GM21825 (cell line): ENCODE measurements at regions not wholly inside any gene's neighbourhood (a gene's known extent, or its start where the extent isn't known, plus 50 kb on each side); places are given as distances from the start of the nearest gene placed in this dataset.
"Not testable (repeated sequence)": the region's sequence is repeated elsewhere in the genome, so short reads cannot be mapped to it uniquely, and the experiment has no call there.

ENCODE experiments used
- ATAC-seq: cut with Tn5 transposase; IDR thresholded peaks from one replicate; pipeline ENCODE4 v1.9.1; 2021; ENCODE audit warnings: mild to moderate bottlenecking, moderate library complexity; ENCODE audit not compliant: unreplicated experiment

GRCh38 chr10:44564361-44564760 is 179.5 kb upstream of the CXCL12 start:
- ATAC-seq = no peak

- ATAC-seq = no peak
These were observed 179.9 kb upstream of the CXCL12 start for GRCh38 chr10:44564790-44565189.

DNA sequence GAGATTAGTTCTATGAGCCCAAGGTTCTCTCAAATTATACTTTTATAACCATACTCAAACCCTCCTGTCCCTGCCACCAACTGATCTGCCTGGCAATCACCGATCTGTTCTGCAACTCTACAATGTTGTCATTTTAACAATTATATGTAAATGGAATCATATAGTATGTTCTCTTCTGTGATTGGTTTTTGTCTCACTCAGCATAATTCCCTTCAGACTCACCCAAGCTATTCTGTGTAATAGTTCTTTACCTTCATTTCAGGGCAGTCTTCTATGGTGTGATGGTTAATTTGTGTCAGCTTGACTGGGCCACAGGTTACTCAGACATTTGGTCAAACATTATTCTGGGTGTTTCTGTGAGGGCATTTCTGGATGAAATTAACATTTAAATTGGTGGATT is 181.9 kb upstream of the CXCL12 start:
- no peak for ATAC-seq

- ATAC-seq = no peak
These were observed 182.6 kb upstream of the CXCL12 start for GRCh38 chr10:44567471-44567870.

DNA sequence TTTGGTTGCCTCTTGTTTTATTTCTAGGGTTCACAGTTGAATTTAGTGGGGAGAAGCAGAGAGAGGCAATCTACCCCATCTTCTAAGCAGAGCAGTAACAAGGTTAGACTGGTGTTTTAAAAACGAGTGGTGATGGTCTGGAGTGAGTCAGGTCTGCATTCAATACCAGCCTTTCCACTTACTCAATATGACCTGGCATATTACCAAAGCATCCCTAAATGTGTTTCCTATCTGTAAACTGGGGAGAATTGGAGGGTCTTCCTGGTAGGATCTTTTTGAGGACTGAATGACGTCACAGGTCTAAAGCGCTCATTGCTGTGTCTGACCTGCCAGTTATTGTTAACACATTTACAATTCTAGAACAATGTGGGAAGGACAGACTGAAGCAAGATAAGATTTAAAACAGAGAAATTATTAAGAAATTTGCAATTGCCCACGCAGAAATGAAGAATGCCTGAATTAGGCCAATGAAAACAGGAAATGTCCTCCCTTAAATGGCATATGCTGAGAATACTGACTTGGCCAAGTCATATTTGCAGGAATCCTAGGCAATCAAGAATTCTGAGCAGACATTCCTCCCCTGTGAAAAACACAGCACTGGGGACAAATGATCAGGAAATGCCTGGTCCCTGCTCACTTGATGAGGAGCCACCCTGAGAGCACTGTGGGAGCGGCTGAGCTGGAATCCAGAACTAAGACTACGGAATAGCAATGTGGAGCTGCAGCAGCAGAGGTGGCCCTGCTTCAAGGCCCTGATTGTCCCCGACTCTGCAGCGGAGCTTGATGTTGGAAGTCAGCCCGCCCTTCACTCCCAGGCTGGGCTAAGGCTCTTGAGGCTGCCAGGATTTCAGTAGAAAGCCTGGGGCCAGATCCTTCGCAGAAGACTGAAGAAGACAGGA is 184.5 kb upstream of the CXCL12 start:
- no peak for ATAC-seq

GRCh38 chr10:44571701-44572100 is 186.8 kb upstream of the CXCL12 start:
- ATAC-seq = no peak

- no peak for ATAC-seq
These were observed 187.2 kb upstream of the CXCL12 start for GRCh38 chr10:44572146-44572545.

DNA sequence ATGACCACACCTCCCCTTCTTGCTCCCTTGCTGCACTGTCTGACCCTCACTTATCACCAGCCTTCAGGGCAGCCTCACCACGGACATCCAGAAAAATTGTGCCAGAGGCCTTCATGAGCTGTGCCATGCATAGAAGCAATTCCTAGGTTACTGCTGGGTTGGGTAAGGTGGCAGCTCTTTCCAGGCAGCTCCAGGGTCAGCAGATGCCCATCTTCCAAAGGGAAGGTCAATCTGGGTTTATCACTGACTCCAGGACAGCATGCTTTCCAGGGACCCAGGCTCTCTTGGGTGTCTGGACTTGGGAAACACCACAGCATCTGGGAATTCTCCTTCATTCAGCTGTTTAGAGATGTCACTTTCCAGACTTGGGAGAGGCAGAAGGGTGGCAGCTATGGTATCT is 188.9 kb upstream of the CXCL12 start:
- no peak for ATAC-seq

DNA sequence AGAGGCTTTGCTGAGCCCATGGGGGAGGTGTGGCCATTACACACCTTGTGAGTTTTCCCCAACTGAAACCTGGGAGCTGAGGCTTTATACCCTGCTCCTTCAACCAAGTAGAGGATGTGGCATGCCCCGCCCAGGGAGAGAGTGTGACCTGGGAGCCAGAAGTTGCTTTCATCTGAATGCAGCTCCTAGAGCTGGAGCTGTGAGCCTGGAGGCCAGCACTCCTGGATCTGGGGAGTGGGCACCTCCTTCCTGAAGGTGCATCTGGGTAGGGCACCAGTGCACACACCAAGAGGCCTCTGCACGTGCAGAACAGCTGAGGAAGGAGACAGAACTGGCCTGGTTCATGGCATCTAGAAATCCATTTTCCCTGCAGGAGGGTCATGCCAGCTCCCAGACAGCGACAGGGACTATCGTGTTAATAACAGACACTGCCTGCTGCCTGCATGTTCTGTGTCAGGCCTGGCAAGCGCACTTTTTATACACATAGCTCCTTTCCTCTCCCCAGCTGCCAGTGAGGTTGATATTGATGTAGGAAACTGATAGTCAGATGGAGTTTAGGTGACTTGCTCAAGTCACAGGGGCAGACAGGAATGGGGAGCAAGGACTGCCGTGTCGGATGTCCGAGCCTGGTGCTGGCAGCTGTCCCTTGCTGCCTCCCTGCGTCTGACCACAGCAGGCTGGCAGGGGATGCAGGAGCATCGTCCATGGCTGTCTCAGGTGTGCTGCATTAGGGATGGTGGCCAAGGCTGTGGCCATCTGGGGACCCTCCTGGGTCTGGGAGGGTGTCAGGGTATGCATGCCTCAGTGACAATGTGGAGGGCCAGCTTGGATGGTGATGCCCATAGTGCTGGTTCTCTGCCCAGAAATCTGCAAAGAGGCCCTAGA is 189.9 kb upstream of the CXCL12 start:
- ATAC-seq = no peak

GRCh38 chr10:44575601-44576380 is 190.9 kb upstream of the CXCL12 start:
- no peak for ATAC-seq

DNA sequence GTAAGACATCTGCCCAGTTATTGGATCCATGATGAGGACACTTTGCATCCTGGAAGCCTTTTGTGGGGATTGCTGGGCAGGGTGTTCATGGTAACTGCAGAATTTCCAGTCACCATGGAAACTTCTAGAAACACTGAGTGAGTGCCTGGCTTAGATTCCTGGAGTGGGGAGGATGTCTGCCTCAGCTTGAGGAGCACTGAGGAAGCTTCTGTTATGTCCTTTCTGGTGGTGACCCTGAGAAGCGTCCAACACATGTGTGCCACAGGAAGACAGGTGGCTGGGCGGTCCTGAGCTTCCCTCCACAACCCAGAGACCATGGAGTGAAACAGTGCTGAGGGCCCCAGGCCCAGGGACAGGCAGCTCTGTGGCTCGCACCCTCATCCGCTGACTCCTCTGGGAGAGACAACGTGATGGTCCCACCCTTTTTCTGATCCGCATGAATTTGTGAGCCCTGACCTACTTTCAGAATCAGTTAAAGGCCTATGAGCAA is 191.8 kb upstream of the CXCL12 start:
- ATAC-seq = no peak

- no peak for ATAC-seq
These were observed 192.6 kb upstream of the CXCL12 start for GRCh38 chr10:44577533-44577932.

- no peak for ATAC-seq
These were observed 193.4 kb upstream of the CXCL12 start for GRCh38 chr10:44578271-44578670.

DNA sequence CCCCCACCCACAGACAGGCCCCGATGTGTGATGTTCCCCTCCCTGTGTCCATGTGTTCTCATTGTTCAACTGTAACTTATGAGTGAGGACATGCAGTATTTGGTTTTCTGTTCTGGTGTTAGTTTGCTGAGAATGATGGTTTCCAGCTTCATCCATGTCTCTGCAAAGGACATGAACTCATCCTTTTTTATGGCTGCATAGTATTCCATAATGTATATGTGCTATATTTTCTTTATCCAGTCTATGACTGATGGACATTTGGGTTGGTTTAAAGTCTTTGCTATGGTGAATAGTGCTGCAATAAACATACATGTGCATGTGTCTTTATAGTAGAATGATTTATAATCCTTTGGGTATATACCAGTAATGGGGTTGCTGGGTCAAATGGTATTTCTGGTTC is 194.1 kb upstream of the CXCL12 start:
- not testable (repeated sequence) for ATAC-seq

DNA sequence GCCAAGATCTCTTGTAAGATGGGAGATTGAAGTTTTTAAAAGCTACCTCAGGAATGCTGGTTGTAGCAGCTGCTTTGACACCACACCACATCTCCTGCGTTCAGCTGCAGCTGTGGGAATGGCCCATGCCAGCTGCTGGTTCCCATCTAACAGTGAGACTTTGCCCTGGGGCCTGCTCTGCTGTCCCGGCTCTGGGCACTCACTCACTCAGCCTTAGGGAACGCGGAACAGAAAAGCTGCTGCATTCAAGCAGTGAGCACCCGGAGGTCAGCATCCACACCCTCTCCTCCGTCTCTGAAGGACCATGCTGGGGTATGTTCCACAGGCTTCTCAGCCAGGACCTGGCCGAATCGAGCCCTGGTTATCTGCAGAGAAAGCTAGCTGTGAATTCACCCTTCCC is 197.1 kb upstream of the CXCL12 start:
- no peak for ATAC-seq

DNA sequence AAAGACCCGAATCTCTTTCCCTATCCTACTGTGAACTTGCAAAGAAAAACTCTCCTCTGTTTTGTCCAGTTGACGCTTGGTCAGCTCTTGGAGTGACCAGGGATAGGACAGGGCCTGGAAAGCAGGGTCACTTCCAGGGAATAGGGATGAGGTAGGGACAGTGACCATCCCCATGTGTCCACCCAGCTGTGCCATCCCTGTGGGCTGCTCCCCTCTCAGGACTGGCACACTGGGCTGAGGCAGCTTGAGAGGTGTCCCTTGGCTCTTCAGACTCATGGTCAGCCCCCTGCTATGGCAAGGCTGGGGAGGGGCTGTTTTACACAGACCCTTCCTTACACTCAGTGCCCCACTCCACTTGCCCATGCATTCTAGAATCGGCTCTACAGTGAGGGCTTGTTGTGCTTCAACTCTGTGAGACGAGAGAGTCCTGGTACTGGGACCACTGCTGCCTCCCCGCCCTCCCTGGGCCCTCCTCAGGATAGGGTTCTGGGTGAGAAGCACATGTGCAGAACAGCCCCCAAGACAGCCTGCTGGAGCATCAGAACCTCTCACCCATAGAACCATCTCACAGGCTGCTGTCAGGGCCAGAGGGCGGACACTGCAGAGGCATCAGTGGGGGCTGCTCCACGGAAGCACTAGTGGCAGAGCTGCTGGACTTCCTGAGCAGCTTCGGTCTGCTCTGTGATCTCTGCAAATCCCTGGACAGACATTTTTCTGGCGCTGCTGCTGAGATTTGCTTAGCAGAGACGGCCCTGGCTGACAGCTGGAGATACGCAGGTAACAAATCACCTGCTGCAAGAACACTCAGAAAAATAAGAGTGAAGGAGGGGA is 202.8 kb upstream of the CXCL12 start:
- no peak for ATAC-seq

GRCh38 chr10:44589181-44589943 is 204.5 kb upstream of the CXCL12 start:
- no peak for ATAC-seq

- no peak for ATAC-seq
These were observed 205.1 kb upstream of the CXCL12 start for GRCh38 chr10:44589944-44590449.

DNA sequence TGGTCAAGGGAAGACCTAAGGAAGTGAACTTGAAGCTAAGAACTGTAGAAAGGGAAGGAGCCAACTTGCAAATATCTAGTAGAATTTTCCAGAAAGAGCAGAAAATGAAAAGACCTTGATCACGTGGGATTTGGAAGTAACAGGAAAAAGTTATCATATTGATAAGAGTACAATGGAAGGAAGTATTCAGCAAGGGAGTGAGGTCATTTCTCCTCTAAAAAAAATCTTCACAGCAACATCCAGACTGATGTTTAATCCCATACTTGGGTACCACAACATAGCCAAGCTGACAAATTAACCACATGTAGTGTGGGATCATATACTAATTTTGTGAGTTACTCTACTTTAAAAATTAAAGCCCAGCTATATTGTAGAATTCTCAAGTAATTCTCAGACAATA is 207.0 kb upstream of the CXCL12 start:
- no peak for ATAC-seq
